Kidney capillary endothelial cell (primary cell): ENCODE measurements at regions not wholly inside any gene's neighbourhood (a gene's known extent, or its start where the extent isn't known, plus 50 kb on each side); places are given as distances from the start of the nearest gene placed in this dataset.
A peak's percentile ranks its signal among the peaks of the same experiment; 100 is the strongest.
"Not testable (repeated sequence)": the region's sequence is repeated elsewhere in the genome, so short reads cannot be mapped to it uniquely, and the experiment has no call there.

Experiments
- DNase-seq: peaks from one replicate; pipeline ENCODE4 v3.0.0-alpha.2; 2018; ENCODE audit warnings: low spot score

- no peak for DNase-seq
Observed at GRCh38 chr3:137820366-137820765, 56.3 kb downstream of the SOX14 start.

- DNase-seq = no peak
Observed at GRCh38 chr3:137835096-137835495, 71.0 kb downstream of the SOX14 start.

GRCh38 chr3:137845194-137845593 is 81.1 kb downstream of the SOX14 start:
- DNase-seq = no peak

DNA sequence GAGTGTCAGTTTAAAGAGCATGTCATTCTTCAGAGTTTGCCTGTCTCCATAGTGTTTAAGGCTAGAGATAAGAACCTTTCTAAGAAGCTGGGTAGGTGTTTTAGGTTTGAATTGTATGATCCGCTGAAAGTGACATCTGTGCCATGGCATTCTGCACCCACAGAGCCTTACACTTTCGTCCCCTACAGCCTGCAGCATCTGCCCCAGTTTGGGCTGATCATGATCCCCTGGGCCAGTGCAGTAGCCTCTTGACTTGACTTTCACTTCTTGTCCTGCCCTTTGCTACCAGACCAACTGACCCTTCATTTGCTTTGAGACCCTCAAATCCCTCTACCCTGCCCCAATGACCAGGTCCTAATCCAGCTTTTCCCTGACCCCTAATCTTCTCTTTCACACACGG is 81.6 kb downstream of the SOX14 start:
- no peak for DNase-seq

- no peak for DNase-seq
Observed at GRCh38 chr3:137852391-137852830, 88.3 kb downstream of the SOX14 start.

GRCh38 chr3:137854533-137855261 is 90.6 kb downstream of the SOX14 start:
- DNase-seq = no peak

DNA sequence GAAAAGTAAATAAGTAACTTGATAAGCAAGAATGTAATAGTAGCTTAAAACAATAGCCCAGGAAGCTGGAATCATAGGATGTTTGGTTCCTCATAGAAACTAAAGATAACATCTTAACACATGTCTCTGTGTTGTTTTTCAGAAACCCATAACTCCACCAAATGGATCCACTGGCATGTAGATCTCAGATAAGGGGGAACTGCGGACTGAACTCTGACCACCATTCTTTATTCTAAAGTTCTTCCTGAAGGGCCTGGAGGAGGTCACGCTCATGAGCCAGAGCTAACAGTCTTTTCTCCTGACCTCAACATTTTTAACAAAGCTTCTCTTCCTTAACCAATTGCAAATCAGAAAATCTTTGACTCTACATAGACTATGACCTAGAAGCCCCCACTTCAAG is 101.9 kb downstream of the SOX14 start:
- no peak for DNase-seq

DNA sequence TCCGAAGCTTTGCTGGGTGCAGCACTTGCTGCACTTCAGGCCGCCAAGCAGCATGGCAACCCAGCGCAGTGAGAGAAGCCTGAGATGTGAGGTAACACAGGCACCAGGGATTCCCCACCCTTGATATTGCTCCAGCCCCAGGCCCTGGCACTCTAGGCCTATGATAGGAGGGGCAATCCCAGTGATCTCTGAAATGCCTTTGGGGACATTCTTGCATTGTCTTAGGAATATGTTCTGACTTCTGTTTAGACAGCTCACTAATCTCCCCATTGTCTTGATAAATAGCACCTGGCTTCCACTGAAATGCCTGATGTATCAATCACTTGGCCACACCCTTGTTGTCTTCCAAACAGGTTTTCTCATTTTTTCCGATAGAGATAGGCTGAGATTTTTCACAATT is 102.8 kb downstream of the SOX14 start:
- no peak for DNase-seq

- no peak for DNase-seq
Observed at GRCh38 chr3:137867611-137868010, 103.5 kb downstream of the SOX14 start.

GRCh38 chr3:137869022-137869421 is 104.9 kb downstream of the SOX14 start:
- DNase-seq = no peak

DNA sequence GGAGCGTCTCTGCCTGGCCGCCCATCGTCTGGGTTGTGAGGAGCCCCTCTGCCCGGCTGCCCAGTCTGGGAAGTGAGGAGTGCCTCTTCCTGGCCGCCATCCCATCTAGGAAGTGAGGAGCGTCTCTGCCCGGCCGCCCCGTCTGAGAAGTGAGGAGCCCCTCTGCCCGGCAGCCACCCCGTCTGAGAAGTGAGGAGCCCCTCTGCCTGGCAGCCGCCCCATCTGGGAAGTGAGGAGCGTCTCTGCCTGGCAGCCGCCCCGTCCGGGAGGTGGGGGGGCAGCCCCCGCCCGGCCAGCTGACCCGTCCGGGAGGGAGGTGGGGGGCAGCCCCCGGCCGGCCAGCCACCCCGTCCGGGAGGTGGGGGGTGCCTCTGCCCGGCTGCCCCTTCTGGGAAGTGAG is 108.5 kb downstream of the SOX14 start:
- not testable (repeated sequence) for DNase-seq

DNA sequence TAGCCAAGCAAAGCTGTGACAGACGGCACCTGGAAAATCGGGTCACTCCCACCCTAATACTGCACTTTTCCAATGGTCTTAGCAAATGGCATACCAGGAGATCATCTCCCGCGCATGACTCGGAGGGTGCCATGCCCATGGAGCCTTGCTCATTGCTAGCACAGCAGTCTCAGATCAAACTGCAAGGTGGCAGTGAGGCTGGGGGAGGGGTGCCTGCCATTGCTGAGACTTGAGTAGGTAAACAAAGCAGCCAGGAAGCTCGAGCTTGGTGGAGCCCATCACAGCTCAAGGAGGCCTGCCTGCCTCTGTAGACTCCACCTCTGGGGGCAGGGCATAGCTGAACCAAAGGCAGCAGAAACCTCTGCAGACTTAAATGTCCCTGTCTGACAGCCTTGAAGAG is 113.1 kb upstream of the CLDN18 start:
- not testable (repeated sequence) for DNase-seq

GRCh38 chr3:137906985-137907649 is 102.8 kb upstream of the CLDN18 start:
- no peak for DNase-seq

DNA sequence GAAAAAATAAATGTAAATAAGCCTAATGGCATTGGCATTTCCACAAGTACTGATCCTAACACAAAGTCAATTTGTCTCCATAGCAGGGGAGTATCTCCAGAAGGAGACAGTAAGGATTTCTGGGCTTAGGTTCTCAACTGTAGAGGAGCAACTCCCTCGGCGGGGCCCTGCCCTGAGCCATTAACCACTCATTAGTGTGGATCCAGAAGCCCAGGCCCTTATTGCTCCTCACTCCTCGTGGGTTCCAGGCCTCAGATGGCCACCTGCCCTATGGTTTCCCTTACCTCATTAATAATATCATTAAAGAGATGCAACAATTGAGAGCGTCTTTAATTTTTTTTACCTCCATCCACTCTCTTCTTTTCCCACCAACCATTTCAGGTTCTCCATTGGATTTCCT is 85.3 kb upstream of the CLDN18 start:
- no peak for DNase-seq

- no peak for DNase-seq
Observed at GRCh38 chr3:137925080-137925479, 84.9 kb upstream of the CLDN18 start.

DNA sequence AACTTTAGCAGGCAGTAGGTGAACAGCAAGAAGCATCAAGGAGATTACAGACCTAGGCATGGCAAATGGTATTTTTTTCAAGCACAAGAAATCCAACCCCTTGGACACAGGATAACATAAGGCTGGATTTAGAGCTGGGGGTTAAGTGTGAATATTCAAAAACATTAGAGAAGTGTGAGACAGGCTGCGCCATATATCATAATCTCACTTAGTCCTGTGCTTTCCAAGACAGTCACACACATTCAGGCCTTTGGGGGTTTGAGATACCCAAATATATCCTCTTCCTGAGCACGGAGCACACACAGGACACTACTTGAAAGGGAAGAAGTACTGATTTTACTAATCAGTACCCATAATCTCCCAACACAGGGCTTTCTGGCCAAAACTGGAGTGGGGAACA is 83.0 kb upstream of the CLDN18 start:
- DNase-seq = no peak

GRCh38 chr3:137930976-137931375 is 79.0 kb upstream of the CLDN18 start:
- DNase-seq = no peak

DNA sequence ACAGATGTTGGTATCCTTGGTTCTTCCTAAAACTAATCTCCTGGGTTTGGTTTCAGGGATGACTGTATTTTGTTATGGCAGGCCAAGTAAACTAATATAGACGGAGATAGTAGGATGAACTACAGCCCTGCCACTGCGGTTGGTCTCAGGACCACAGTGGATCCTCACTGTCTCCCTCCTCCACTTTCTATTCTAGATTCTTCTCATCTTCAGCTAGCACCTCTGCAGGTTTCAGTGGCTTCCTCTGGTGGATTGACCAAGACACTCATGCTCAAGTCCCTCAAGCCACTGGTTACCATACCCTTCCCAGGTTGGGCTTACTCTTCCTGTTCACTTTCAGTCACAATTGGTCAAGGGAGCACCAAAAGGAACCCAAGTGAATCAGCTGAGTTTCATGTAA is 71.1 kb upstream of the CLDN18 start:
- DNase-seq = no peak

GRCh38 chr3:137944593-137944992 is 65.4 kb upstream of the CLDN18 start:
- no peak for DNase-seq

DNA sequence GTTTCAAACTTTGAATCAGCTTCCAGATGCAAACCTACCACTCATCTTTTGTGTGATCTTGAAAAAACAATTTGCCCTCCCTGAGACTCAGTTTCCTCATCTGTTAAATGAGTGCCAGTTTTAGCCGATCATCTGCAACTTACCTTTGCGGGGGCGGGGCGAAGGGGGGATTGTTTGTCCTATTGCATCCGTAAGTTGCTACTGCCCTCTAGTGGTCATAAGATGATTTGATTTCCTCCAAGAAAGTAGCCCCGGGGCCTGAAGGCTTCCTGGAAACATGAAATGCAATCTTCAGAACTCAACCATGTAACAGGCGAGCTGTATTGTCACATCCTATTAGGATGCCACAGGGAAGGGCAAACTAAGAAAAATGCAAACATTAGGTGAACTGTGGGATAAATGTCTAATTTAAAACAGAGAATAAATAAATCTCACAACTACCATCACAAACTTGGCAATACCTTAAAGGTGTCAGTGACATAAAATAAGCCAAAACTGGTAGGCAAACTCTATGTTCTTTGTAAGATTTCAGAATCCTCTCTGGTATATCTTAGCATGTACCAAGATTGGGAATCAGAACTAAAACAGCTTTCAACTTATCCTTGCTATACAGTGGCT is 63.5 kb upstream of the CLDN18 start:
- DNase-seq = peak; percentile 56

DNA sequence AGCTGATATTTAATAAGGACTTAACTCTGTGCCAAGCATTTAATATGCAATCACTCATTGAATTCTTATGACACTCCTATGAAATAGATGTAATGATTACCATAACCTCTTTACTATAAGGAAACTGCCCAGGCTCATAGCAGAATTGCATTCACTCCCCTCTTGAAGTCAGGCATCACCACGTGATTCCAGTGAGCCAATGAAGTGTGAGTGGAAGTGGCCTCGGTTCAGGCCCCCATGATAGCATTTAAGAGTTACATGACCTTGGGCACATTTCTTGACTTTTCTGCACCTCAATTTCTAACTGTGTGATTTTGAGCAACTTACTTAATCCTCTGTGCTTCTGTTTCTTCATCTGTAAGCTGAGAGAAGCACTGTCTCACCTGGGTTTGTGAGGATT is 62.8 kb upstream of the CLDN18 start:
- no peak for DNase-seq

DNA sequence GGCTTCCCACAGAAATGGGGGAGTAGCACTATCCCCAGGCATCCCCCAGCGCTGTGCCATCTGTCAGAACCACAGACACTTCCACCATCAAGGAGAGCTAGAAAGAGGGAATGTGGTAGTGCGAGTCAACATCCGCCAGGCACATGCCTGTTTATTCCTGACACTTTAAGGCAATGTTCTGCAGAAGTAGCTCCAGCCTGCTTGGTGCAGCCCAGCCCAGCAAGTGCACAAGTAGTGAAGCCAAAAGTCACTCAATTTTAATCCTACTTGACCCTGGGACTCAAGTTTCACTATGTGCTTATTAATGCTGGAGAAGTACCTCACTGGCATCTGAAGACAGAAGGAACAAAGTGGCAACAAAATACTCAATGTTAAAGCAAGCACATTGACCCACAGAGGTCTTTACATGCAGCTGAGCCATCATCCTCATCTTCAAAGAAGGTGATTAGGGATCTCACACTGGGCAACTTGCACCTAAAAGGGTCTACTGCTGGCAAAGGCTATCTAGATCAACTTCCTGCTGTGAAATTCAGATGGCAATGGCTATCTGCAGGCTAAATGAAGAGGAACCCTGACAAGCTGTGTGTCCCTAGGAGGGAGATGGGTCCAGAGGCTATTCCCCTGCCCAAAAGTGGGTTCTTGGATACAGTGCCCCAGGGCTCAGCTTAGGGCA is 61.4 kb upstream of the CLDN18 start:
- no peak for DNase-seq

- no peak for DNase-seq
Observed at GRCh38 chr3:137958636-137959035, 51.3 kb upstream of the CLDN18 start.
